ENCODE measurements at regions not wholly inside any gene's neighbourhood (a gene's known extent, or its start where the extent isn't known, plus 50 kb on each side); places are given as distances from the start of the nearest gene placed in this dataset.

DNA sequence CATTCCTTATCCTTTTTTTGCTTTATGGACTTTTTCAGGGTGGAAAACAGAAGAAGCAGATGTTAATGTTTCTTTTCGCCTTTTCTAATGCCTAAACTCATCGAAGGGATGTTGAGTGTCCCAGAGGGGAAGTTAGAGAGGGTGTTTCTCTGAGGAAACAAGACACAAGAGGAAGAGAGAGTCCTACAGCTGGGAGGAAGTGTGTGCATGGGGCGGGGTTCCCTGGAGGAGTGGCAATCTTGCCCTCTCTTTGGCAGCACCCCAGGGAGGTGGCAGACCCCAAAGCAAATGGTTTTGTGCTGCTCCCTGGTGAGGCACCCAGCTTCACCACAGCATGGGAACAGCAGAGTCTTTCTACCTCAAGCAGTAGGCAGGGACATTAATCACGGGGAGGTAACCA is 377.6 kb downstream of the RND3 start:
- ATAC-seq, result no peak

GRCh38 chr2:150109028-150109427 is 378.4 kb downstream of the RND3 start:
- Mint-ChIP-seq H3K36me3 (ENCODE audit: low read depth) (no peaks in the 10 kb centered on the region), H3K4me1 (ENCODE audit: low read depth) (no peaks in the 10 kb centered on the region), H3K9me3 (ENCODE audit: insufficient read depth) (peaks cover 5% of the 10 kb centered on the region), H3K27me3 (ENCODE audit: low read depth) (no peaks in the 10 kb centered on the region), H3K4me3 (no peak overlapping the region), H3K27ac (no peak overlapping the region)
- ChIA-PET CTCF (no interaction called here), POLR2A (no interaction called here)
- ATAC-seq, result no peak
- no peak for DNase-seq

More for the DNA sequence above, 377.6 kb downstream of the RND3 start:
- ChIA-PET CTCF (no interaction called here), POLR2A (no interaction called here)
- H3K4me1 Mint-ChIP-seq (ENCODE audit: low read depth), result no peaks in the 10 kb centered on the region
- H3K36me3 Mint-ChIP-seq (ENCODE audit: low read depth), result no peaks in the 10 kb centered on the region
- peaks cover 3% of the 10 kb centered on the region for H3K9me3 Mint-ChIP-seq (ENCODE audit: insufficient read depth)
- no peak overlapping the region for H3K27ac Mint-ChIP-seq
- no peak overlapping the region for H3K4me3 Mint-ChIP-seq
- no peak for DNase-seq
- H3K27me3 Mint-ChIP-seq (ENCODE audit: low read depth), result no peaks in the 10 kb centered on the region

- Mint-ChIP-seq H3K4me3 (no peak overlapping the region), H3K4me1 (ENCODE audit: low read depth) (no peaks in the 10 kb centered on the region), H3K27me3 (ENCODE audit: low read depth) (no peaks in the 10 kb centered on the region), H3K27ac (no peak overlapping the region), H3K36me3 (ENCODE audit: low read depth) (no peaks in the 10 kb centered on the region), H3K9me3 (ENCODE audit: insufficient read depth) (peaks cover 5% of the 10 kb centered on the region)
- ChIA-PET POLR2A (no interaction called here), CTCF (no interaction called here)
- ATAC-seq (no peak), DNase-seq (no peak)
These were observed 379.7 kb downstream of the RND3 start for GRCh38 chr2:150107816-150108215.

GRCh38 chr2:150107170-150107569 is 380.3 kb downstream of the RND3 start:
- CTCF ChIA-PET, result no interaction called here
- POLR2A ChIA-PET, result no interaction called here
- ATAC-seq (no peak), DNase-seq (no peak)
- Mint-ChIP-seq H3K27ac (no peak overlapping the region), H3K27me3 (ENCODE audit: low read depth) (no peaks in the 10 kb centered on the region), H3K36me3 (ENCODE audit: low read depth) (no peaks in the 10 kb centered on the region), H3K9me3 (ENCODE audit: insufficient read depth) (peaks cover 5% of the 10 kb centered on the region), H3K4me3 (no peak overlapping the region), H3K4me1 (ENCODE audit: low read depth) (no peaks in the 10 kb centered on the region)

DNA sequence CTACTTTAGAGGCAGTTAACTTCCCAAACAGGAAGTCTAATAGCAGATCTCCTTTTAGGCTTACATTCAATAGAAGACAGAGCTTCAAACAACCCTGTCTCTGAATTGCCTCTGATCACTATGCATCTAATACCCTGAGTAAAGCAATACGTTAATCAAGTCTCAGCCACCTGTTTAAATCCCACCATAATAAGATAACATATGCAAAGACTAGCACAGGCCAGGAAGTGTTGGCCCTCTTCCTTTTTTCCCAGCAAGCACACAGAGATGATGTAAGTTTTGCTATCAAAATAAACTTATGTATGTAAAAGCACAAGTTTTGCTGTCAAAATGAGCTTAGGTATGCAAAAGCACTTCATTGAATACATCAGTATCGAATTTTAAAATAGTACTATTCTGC is 385.5 kb downstream of the RND3 start:
- no peak overlapping the region for H3K4me3 Mint-ChIP-seq
- CTCF ChIA-PET, result no interaction called here
- DNase-seq, result no peak
- H3K27ac Mint-ChIP-seq, result no peak overlapping the region
- POLR2A ChIA-PET, result no interaction called here
- H3K4me1 Mint-ChIP-seq (ENCODE audit: low read depth), result no peaks in the 10 kb centered on the region
- H3K9me3 Mint-ChIP-seq (ENCODE audit: insufficient read depth), result peaks cover 5% of the 10 kb centered on the region
- H3K27me3 Mint-ChIP-seq (ENCODE audit: low read depth), result no peaks in the 10 kb centered on the region
- H3K36me3 Mint-ChIP-seq (ENCODE audit: low read depth), result no peaks in the 10 kb centered on the region
- no peak for ATAC-seq

- ChIA-PET CTCF (no interaction called here), POLR2A (no interaction called here)
- Mint-ChIP-seq H3K27me3 (ENCODE audit: low read depth) (no peaks in the 10 kb centered on the region), H3K9me3 (ENCODE audit: insufficient read depth) (peaks cover 5% of the 10 kb centered on the region), H3K27ac (no peak overlapping the region), H3K36me3 (ENCODE audit: low read depth) (no peaks in the 10 kb centered on the region), H3K4me1 (ENCODE audit: low read depth) (no peaks in the 10 kb centered on the region), H3K4me3 (no peak overlapping the region)
- DNase-seq, result no peak
- ATAC-seq, result no peak
These were observed 386.6 kb downstream of the RND3 start for GRCh38 chr2:150100834-150101233.

- Mint-ChIP-seq H3K27me3 (ENCODE audit: low read depth) (no peaks in the 10 kb centered on the region), H3K4me1 (ENCODE audit: low read depth) (no peaks in the 10 kb centered on the region), H3K4me3 (no peak overlapping the region), H3K36me3 (ENCODE audit: low read depth) (no peaks in the 10 kb centered on the region), H3K9me3 (ENCODE audit: insufficient read depth) (peaks cover 5% of the 10 kb centered on the region), H3K27ac (no peak overlapping the region)
- ChIA-PET CTCF (no interaction called here), POLR2A (no interaction called here)
- DNase-seq, result no peak
- no peak for ATAC-seq
These were observed 387.1 kb downstream of the RND3 start for GRCh38 chr2:150100336-150100735.

DNA sequence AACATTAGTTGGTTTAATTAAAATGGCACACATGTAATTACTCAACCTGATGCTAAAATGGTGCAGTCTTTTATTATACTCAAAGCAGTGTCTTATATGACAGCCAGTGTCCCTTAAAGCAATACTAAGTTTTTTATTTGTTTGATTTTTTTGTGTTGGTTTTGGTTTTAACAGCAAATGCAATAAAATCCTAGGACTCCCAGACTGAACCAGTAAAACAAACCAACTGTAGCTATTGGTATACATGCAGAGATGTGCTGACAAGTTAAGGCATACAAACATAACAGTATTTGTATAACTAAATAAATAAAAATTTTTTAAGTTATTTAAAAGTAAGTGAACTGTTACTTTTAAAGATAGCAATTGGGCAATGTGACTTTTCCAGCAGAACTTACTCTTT is 387.7 kb downstream of the RND3 start:
- Mint-ChIP-seq H3K27ac (no peak overlapping the region), H3K36me3 (ENCODE audit: low read depth) (no peaks in the 10 kb centered on the region), H3K4me1 (ENCODE audit: low read depth) (no peaks in the 10 kb centered on the region), H3K27me3 (ENCODE audit: low read depth) (no peaks in the 10 kb centered on the region), H3K4me3 (no peak overlapping the region), H3K9me3 (ENCODE audit: insufficient read depth) (peaks cover 2% of the 10 kb centered on the region)
- CTCF ChIA-PET, result no interaction called here
- ATAC-seq (no peak), DNase-seq (no peak)
- POLR2A ChIA-PET, result no interaction called here

DNA sequence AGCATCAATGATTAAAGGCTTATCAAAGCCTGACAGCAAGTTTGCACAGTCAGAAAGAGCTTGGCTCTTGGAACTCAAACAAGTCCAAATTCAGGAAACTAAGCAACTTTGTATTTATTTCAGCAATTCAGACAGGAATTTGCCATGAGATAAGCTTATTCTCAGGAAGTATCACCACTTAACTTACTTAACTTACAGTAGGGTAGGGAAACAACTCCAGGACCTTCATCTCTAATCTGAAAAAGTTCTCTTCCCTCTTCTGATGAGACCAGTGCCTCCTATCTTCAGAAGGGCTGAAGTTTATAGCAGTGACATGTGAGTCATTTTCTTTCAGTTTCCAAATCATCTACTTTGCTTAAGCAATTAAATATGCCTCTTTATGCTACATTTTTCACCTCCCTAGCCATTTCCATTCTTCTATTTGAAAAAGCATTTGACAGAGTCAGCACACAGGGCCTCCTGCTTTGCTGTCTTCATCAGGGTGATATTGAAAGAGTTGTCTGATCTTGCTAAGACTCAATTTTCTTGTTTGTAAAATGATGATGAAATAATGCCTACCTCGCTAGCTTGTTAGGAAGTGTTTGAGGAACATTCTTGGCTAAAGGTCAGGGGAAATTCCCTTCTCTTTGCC is 389.5 kb downstream of the RND3 start:
- H3K27me3 Mint-ChIP-seq (ENCODE audit: low read depth), result no peaks in the 10 kb centered on the region
- no peak for ATAC-seq
- H3K36me3 Mint-ChIP-seq (ENCODE audit: low read depth), result no peaks in the 10 kb centered on the region
- H3K27ac Mint-ChIP-seq, result no peak overlapping the region
- H3K4me1 Mint-ChIP-seq (ENCODE audit: low read depth), result no peaks in the 10 kb centered on the region
- CTCF ChIA-PET, result no interaction called here
- no peak for DNase-seq
- H3K4me3 Mint-ChIP-seq, result no peak overlapping the region
- peaks cover 3% of the 10 kb centered on the region for H3K9me3 Mint-ChIP-seq (ENCODE audit: insufficient read depth)
- POLR2A ChIA-PET, result no interaction called here

GRCh38 chr2:150097402-150097801 is 390.1 kb downstream of the RND3 start:
- Mint-ChIP-seq H3K9me3 (ENCODE audit: insufficient read depth) (peaks cover 4% of the 10 kb centered on the region), H3K36me3 (ENCODE audit: low read depth) (no peaks in the 10 kb centered on the region), H3K27ac (no peak overlapping the region), H3K4me1 (ENCODE audit: low read depth) (no peaks in the 10 kb centered on the region), H3K4me3 (no peak overlapping the region), H3K27me3 (ENCODE audit: low read depth) (no peaks in the 10 kb centered on the region)
- no peak for ATAC-seq
- ChIA-PET CTCF (no interaction called here), POLR2A (no interaction called here)
- DNase-seq, result no peak

- Mint-ChIP-seq H3K4me1 (ENCODE audit: low read depth) (no peaks in the 10 kb centered on the region), H3K27me3 (ENCODE audit: low read depth) (no peaks in the 10 kb centered on the region), H3K27ac (no peak overlapping the region), H3K4me3 (no peak overlapping the region), H3K9me3 (ENCODE audit: insufficient read depth) (peaks cover 4% of the 10 kb centered on the region), H3K36me3 (ENCODE audit: low read depth) (no peaks in the 10 kb centered on the region)
- ATAC-seq (no peak), DNase-seq (no peak)
- ChIA-PET CTCF (no interaction called here), POLR2A (no interaction called here)
These were observed 391.9 kb downstream of the RND3 start for GRCh38 chr2:150095361-150096095.

DNA sequence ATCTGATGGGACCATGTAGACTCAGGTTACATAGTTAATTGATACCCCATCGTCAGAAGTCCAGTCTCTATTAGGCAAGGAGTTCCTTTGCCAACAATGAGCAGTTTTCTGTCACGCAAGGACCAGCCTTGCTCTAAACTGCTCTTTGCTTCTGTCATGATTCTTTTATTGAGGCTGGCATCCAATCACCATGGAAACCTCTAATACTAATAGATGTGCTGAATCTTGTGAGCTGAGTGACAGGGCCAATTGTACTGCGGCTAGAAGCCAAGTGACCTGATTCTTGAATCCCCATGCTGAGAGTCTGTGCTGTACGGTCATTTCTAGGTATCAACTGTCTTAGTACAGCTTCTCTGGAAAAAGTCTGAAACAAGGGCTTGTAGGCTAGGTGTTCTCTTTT is 395.6 kb downstream of the RND3 start:
- no peaks in the 10 kb centered on the region for H3K36me3 Mint-ChIP-seq (ENCODE audit: low read depth)
- no peak for DNase-seq
- no peak overlapping the region for H3K4me3 Mint-ChIP-seq
- H3K9me3 Mint-ChIP-seq (ENCODE audit: insufficient read depth), result peaks cover 4% of the 10 kb centered on the region
- POLR2A ChIA-PET, result no interaction called here
- H3K4me1 Mint-ChIP-seq (ENCODE audit: low read depth), result no peaks in the 10 kb centered on the region
- CTCF ChIA-PET, result no interaction called here
- no peaks in the 10 kb centered on the region for H3K27me3 Mint-ChIP-seq (ENCODE audit: low read depth)
- no peak for ATAC-seq
- H3K27ac Mint-ChIP-seq, result no peak overlapping the region

GRCh38 chr2:150090031-150090430 is 397.4 kb downstream of the RND3 start:
- Mint-ChIP-seq H3K27ac (no peak overlapping the region), H3K36me3 (ENCODE audit: low read depth) (no peaks in the 10 kb centered on the region), H3K4me1 (ENCODE audit: low read depth) (no peaks in the 10 kb centered on the region), H3K27me3 (ENCODE audit: low read depth) (no peaks in the 10 kb centered on the region), H3K4me3 (no peak overlapping the region), H3K9me3 (ENCODE audit: insufficient read depth) (peaks cover 4% of the 10 kb centered on the region)
- ChIA-PET CTCF (no interaction called here), POLR2A (no interaction called here)
- ATAC-seq (no peak), DNase-seq (no peak)
